K562 (cell line): ENCODE measurements at regions not wholly inside any gene's neighbourhood (a gene's known extent, or its start where the extent isn't known, plus 50 kb on each side); places are given as distances from the start of the nearest gene placed in this dataset.

ENCODE experiments used
- ATAC-seq: fragments of 200-7000 bp; cut with Tn5 transposase; 3 replicates; pipeline ENCODE4 v1.9.1; 2020; ENCODE audit warnings: moderate library complexity
- BruUV-seq: library from RNA; stranded (reverse); fragments of 400-500 nt; replicated peaks from 2 replicates; lab custom pipeline; 2021; lab: Mats Ljungman, UMichigan
- CTCF ChIA-PET: fragments of 300-600 bp; formaldehyde crosslinking; extraction: SDS; loops from one replicate; lab custom pipeline; 2021; ENCODE audit warnings: low intra/inter-chr PET ratio; lab: Yijun Ruan, JAX
- POLR2A ChIA-PET: fragments of 300-600, 350-650 bp; sonication (Branson Sonifier 250); formaldehyde crosslinking; extraction: SDS; loops from one replicate; lab custom pipeline; 2021; ENCODE audit warnings: antibody characterized with exemption, inconsistent platforms; lab: Yijun Ruan, JAX
- DNase-seq, 4 experiments: peaks; one replicate each; pipeline versions ENCODE4 v3.0.0 to v3.0.0-alpha.2; 2011 to 2018; ENCODE audit warnings: low spot score in 3 of 4, mixed read lengths in 3 of 4; ENCODE audit errors: extremely low read depth in 1 of 4
- FAIRE-seq: peaks from 2 replicates; lab custom pipeline; 2011; peaks lifted over from hg19 to GRCh38; lab: Jason Lieb, UNC
- H2AFZ ChIP-seq: 2 replicates; pipeline ENCODE4 v1.6.0; 2011; ENCODE audit warnings: low read depth, low read length, control low read depth, inconsistent platforms
- H3K27ac ChIP-seq: fragments of 200-600 bp; 3 replicates; pipeline ENCODE4 v1.8.0; 2011; ENCODE audit warnings: low read depth, mild to moderate bottlenecking, control low read depth, inconsistent platforms, low read length, moderate library complexity, mixed read lengths; ENCODE audit errors: extremely low read depth
- H3K27me3 ChIP-seq, 2 experiments: fragments of 300-600 bp in 1 of 2; 2 replicates in 1 of 2; 3 replicates in 1 of 2; pipeline versions ENCODE4 v1.6.0 to v1.8.0; 2011; ENCODE audit warnings: inconsistent platforms in 2 of 2, low read length in 2 of 2, mild to moderate bottlenecking in 1 of 2, mixed read lengths in 1 of 2, moderate library complexity in 1 of 2; ENCODE audit not compliant: control insufficient read depth in 2 of 2, insufficient read depth in 2 of 2
- H3K36me3 ChIP-seq: fragments of 300-600 bp; 3 replicates; pipeline ENCODE4 v1.8.0; 2011; ENCODE audit warnings: mild to moderate bottlenecking, low read length, inconsistent platforms; ENCODE audit not compliant: control insufficient read depth, insufficient read depth
- H3K4me1 ChIP-seq, 2 experiments: fragments of 200-600 bp in 1 of 2; replicated peaks in 1 of 2; 2 replicates in 1 of 2; 3 replicates in 1 of 2; pipeline versions ENCODE4 v1.5.1 to v1.8.0; 2011; ENCODE audit warnings: inconsistent platforms in 2 of 2, low read length in 2 of 2, mild to moderate bottlenecking in 1 of 2, mixed read lengths in 1 of 2, moderate library complexity in 1 of 2; ENCODE audit not compliant: control insufficient read depth in 2 of 2, insufficient read depth in 2 of 2
- H3K4me2 ChIP-seq: 2 replicates; pipeline ENCODE4 v1.6.1; 2011; ENCODE audit warnings: low read length, control low read depth, inconsistent platforms, mixed read lengths; ENCODE audit not compliant: insufficient read depth
- H3K4me3 ChIP-seq: fragments of 200-600 bp; sonication (generic), shearing (Covaris generic); 2 replicates; pipeline ENCODE4 v1.5.1; 2016; ENCODE audit warnings: control low read depth, inconsistent platforms
- H3K79me2 ChIP-seq: fragments of 200-600 bp; 3 replicates; pipeline ENCODE4 v1.8.0; 2011; ENCODE audit warnings: low read length, inconsistent platforms; ENCODE audit not compliant: control insufficient read depth, insufficient read depth
- H3K9ac ChIP-seq, 2 experiments: 2 replicates each; pipeline versions ENCODE4 v1.6.0 to v1.6.1; 2011; ENCODE audit warnings: low read depth in 2 of 2, low read length in 2 of 2, control low read depth in 1 of 2, inconsistent platforms in 1 of 2, mild to moderate bottlenecking in 1 of 2, mixed read lengths in 1 of 2; ENCODE audit not compliant: insufficient read depth in 1 of 2
- H3K9me1 ChIP-seq: one replicate; pipeline ENCODE4 v1.6.0; 2011; ENCODE audit warnings: inconsistent platforms, mild to moderate bottlenecking, low read length, moderate library complexity; ENCODE audit not compliant: control insufficient read depth, insufficient read depth
- H3K9me3 ChIP-seq: replicated peaks from 2 replicates; pipeline ENCODE4 v1.5.1; 2011; ENCODE audit warnings: low read depth, low read length, inconsistent platforms; ENCODE audit not compliant: control insufficient read depth, insufficient read depth
- H4K20me1 ChIP-seq: replicated peaks from 2 replicates; pipeline ENCODE4 v1.6.1; 2011; ENCODE audit warnings: low read length, inconsistent platforms, mixed read lengths; ENCODE audit not compliant: control insufficient read depth, insufficient read depth
- ARID1B ChIP-seq: fragments of 450-650 bp; IDR thresholded peaks from 2 replicates; pipeline ENCODE4 v1.6.1; 2016; ENCODE audit warnings: antibody characterized with exemption, mild to moderate bottlenecking, inconsistent platforms
- C11orf30 ChIP-seq: fragments of 450-650 bp; IDR thresholded peaks from 2 replicates; pipeline ENCODE4 v1.6.1; 2016; ENCODE audit warnings: low read depth, mild to moderate bottlenecking
- CBFA2T2 ChIP-seq: fragments of 450-650 bp; conservative IDR thresholded peaks from 2 replicates; pipeline ENCODE4 v1.6.1; 2017; ENCODE audit warnings: mild to moderate bottlenecking
- CREBBP ChIP-seq: IDR thresholded peaks from one replicate; pipeline ENCODE4 v1.6.1; 2012; ENCODE audit warnings: low read depth, mild to moderate bottlenecking, control low read depth, inconsistent platforms, low read length
- ETV1 ChIP-seq: fragments of 450-650 bp; conservative IDR thresholded peaks from 2 replicates; pipeline ENCODE4 v1.6.1; 2016; ENCODE audit warnings: missing genetic modification characterization, control low read depth, low read depth, missing compliant biosample characterization
- POLR2A ChIP-seq: fragments of 450-650 bp; conservative IDR thresholded peaks from 2 replicates; pipeline ENCODE4 v1.6.1; 2016
- RNF2 ChIP-seq: sonication (generic); IDR thresholded peaks from 2 replicates; pipeline ENCODE4 v1.6.1; 2016
- WGBS: fragments of 100-300 bp; shearing (Covaris generic); methylation state at CpG from one replicate; pipeline ENCODE4 v1.1.6; 2016; ENCODE audit warnings: low coverage, mixed read lengths; ENCODE audit not compliant: insufficient coverage; ENCODE audit errors: missing lambda C conversion rate; 5-methylcytosine and 5-hydroxymethylcytosine counted together
- in situ Hi-C: fragments of 300-500 bp; cut with MboI; formaldehyde crosslinking; loops from 4 replicates; pipeline ENCODE4 v1.15.0; 2018; ENCODE audit warnings: inconsistent platforms, mixed read lengths
- intact Hi-C: fragments of 100-400 bp; cut with micrococcal nuclease; formaldehyde crosslinking; loops from 2 replicates; pipeline ENCODE4 v1.14.2; 2022
- TF ChIP-seq, protein P1 (sequence below): fragments of 250-450 bp; sonication (Bioruptor Pico); IDR thresholded peaks from 2 replicates; pipeline ENCODE4 v1.5.1; 2021; ENCODE audit warnings: mild to moderate bottlenecking
- TF ChIP-seq, protein P2 (sequence below), 2 experiments: fragments of 450-650 bp; conservative IDR thresholded peaks; 2 replicates each; pipeline ENCODE4 v1.6.1; 2017; ENCODE audit warnings: mild to moderate bottlenecking in 2 of 2, moderate library complexity in 2 of 2

DNA sequence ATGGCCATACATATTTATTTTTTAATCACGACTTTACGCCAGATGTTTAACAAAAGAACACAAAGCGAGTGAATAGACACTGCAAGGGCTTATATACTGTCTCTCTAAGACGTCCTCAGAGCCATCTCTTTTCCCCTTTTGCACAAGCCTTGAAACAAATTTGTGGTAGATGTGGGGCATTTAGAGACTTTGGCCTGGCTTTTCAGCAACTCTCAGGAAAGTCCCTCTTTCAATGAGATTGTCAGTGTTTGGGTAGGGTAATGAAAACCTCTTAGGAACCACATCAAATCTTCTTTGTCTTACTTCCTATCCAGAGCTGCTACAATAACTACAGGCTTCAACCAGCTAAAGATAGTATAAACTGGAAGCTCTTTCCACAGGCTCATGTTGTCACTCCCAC, 380.0 kb downstream of the ANXA1 start:
- intact Hi-C loops, result no loop called here
- Histone ChIP-seq H3K36me3 (no peaks in the 10 kb centered on the region), H3K4me3 (no peak overlapping the region), H3K4me2 (no peak overlapping the region), H3K27me3 (no peaks in the 10 kb centered on the region), H3K4me1 (no peaks in the 10 kb centered on the region), H2AFZ (no peak overlapping the region), H3K9ac (no peak overlapping the region), H3K27ac (no peak overlapping the region), H3K9me1 (no peaks in the 10 kb centered on the region), H3K9me3 (no peaks in the 10 kb centered on the region), H4K20me1 (no peaks in the 10 kb centered on the region), H3K79me2 (no peaks in the 10 kb centered on the region)
- POLR2A ChIA-PET, result no interaction called here
- CTCF ChIA-PET, result no interaction called here
- WGBS, result 26% methylated on average over 4 of the region's 4 CpGs
- FAIRE-seq, result no peak
- ATAC-seq, result no peak
- no TSS peak for BruUV-seq
- DNase-seq, result no peak
- in situ Hi-C loops, result no loop called here
- TF ChIP-seq C11orf30, result no peak
- TF ChIP-seq, protein P1, sequence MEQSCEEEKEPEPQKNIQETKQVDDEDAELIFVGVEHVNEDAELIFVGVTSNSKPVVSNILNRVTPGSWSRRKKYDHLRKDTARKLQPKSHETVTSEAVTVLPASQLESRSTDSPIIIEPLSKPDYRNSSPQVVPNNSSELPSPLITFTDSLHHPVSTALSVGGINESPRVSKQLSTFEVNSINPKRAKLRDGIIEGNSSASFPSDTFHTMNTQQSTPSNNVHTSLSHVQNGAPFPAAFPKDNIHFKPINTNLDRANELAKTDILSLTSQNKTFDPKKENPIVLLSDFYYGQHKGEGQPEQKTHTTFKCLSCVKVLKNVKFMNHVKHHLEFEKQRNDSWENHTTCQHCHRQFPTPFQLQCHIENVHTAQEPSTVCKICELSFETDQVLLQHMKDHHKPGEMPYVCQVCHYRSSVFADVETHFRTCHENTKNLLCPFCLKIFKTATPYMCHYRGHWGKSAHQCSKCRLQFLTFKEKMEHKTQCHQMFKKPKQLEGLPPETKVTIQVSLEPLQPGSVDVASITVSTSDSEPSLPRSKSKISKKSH (CRISPR knock-in tag), result no peak
- TF ChIP-seq, protein P2, sequence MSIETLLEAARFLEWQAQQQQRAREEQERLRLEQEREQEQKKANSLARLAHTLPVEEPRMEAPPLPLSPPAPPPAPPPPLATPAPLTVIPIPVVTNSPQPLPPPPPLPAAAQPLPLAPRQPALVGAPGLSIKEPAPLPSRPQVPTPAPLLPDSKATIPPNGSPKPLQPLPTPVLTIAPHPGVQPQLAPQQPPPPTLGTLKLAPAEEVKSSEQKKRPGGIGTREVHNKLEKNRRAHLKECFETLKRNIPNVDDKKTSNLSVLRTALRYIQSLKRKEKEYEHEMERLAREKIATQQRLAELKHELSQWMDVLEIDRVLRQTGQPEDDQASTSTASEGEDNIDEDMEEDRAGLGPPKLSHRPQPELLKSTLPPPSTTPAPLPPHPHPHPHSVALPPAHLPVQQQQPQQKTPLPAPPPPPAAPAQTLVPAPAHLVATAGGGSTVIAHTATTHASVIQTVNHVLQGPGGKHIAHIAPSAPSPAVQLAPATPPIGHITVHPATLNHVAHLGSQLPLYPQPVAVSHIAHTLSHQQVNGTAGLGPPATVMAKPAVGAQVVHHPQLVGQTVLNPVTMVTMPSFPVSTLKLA (conservative IDR thresholded peaks at IDR 0.05), result no peak
- no peak for TF ChIP-seq ETV1
- no peak for TF ChIP-seq RNF2
- no peak for TF ChIP-seq ARID1B
- no peak for TF ChIP-seq POLR2A
- no peak for TF ChIP-seq CREBBP
- no peak for TF ChIP-seq CBFA2T2
